GM10266 (cell line): ENCODE measurements at regions not wholly inside any gene's neighbourhood (a gene's known extent, or its start where the extent isn't known, plus 50 kb on each side); places are given as distances from the start of the nearest gene placed in this dataset.
"Not testable (repeated sequence)": the region's sequence is repeated elsewhere in the genome, so short reads cannot be mapped to it uniquely, and the experiment has no call there.

ENCODE experiments used
- DNase-seq: peaks from one replicate; pipeline ENCODE4 v3.0.0; 2012; ENCODE audit errors: extremely low spot score
- TF ChIP-seq, protein P1 (sequence below): IDR thresholded peaks from 2 replicates; pipeline ENCODE4 v1.5.1; 2012; ENCODE audit warnings: mild to moderate bottlenecking, low read depth; ENCODE audit not compliant: control insufficient read depth, insufficient read depth; ENCODE audit errors: missing control alignments

DNA sequence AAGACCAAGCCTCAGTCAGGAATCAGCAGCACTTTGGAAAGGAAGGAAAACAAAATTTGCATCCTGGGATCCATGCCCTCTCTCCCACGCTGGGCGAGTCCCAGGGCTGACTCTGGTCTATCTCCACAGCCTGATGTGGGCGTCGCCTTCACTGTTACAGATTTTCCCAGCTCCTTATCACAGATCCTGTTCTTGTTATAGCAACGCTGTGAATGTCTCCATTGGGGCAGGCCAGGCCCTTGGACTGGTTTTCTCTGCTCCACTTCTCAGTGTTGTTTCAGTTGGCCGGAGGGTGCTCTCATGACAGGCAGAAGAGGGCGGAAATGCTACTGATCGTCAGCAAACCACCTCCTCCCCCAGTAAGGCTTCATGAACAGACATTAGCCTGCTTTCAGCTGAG is 127.9 kb upstream of the CDH11 start:
- DNase-seq = no peak
- TF ChIP-seq, protein P1, sequence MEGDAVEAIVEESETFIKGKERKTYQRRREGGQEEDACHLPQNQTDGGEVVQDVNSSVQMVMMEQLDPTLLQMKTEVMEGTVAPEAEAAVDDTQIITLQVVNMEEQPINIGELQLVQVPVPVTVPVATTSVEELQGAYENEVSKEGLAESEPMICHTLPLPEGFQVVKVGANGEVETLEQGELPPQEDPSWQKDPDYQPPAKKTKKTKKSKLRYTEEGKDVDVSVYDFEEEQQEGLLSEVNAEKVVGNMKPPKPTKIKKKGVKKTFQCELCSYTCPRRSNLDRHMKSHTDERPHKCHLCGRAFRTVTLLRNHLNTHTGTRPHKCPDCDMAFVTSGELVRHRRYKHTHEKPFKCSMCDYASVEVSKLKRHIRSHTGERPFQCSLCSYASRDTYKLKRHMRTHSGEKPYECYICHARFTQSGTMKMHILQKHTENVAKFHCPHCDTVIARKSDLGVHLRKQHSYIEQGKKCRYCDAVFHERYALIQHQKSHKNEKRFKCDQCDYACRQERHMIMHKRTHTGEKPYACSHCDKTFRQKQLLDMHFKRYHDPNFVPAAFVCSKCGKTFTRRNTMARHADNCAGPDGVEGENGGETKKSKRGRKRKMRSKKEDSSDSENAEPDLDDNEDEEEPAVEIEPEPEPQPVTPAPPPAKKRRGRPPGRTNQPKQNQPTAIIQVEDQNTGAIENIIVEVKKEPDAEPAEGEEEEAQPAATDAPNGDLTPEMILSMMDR = no peak

GRCh38 chr16:65244787-65245186 is 122.9 kb upstream of the CDH11 start:
- TF ChIP-seq, protein P1 = no peak
- DNase-seq = no peak

- DNase-seq = no peak
- TF ChIP-seq, protein P1 = no peak
Observed at GRCh38 chr16:65235339-65236177, 113.7 kb upstream of the CDH11 start.

DNA sequence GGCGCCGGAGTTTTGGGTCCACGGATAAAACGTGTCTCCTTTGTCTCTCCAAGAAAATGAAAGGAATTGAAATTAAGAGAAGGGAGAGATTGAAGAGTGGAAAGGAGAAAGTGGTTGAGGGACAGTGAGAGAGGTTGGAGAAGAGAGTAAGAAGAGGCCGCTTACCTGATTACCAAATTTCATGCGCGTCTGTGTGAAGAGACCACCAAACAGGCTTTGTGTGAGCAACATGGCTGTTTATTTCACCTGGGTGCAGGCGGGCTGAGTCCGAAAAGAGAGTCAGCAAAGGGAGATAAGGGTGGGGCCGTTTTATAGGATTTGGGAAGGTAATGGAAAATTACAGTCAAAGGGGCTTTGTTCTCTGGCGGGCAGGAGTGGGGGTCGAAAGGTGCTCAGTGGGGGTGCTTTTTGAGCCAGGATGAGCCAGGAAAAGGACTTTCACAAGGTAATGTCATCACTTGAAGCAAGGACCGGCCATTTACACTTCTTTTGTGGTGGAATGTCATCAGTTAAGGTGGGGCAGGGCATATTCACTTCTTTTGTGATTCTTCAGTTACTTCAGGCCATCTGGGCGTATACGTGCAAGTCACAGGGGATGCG is 113.0 kb upstream of the CDH11 start:
- DNase-seq = not testable (repeated sequence)

DNA sequence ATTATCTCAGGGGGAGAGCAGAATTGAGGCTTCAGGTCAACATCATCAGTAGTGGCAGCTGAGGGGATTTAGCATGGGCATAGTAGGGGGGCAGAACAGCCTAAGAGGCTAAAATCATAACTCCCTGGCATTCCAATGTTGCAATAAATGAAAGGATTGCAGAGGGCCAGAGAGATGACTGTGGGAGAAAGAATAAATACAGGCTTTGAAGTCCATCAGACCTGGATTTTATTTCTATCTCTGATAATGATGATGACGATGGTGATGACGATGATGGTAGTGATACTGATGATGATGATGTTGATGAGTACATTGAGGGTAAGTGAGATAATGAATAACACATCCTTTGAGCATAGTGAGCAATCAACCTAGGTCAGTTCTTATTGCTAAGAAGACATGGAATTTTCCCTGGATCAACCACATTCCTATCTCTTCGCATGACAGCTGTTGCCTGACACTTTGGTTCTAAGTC is 107.4 kb upstream of the CDH11 start:
- DNase-seq = no peak
- TF ChIP-seq, protein P1 = no peak

- TF ChIP-seq, protein P1 = no peak
- DNase-seq = no peak
Observed at GRCh38 chr16:65227150-65227835, 105.4 kb upstream of the CDH11 start.

GRCh38 chr16:65226077-65226476 is 104.2 kb upstream of the CDH11 start:
- no peak for DNase-seq
- TF ChIP-seq, protein P1 = no peak
